IMR-90 (cell line): ENCODE measurements at regions not wholly inside any gene's neighbourhood (a gene's known extent, or its start where the extent isn't known, plus 50 kb on each side); places are given as distances from the start of the nearest gene placed in this dataset.

Source experiments
- ATAC-seq: fragments of 200-7000 bp; cut with Tn5 transposase; 2 replicates; pipeline ENCODE4 v1.9.1; 2020; ENCODE audit warnings: low read depth, mild to moderate bottlenecking, moderate library complexity
- BruUV-seq: library from RNA; stranded (reverse); fragments of 400-500 nt; replicated peaks from 2 replicates; lab custom pipeline; 2021; lab: Mats Ljungman, UMichigan
- CTCF ChIA-PET: fragments of 300-600 bp; formaldehyde crosslinking; extraction: SDS; loops from one replicate; lab custom pipeline; 2021; ENCODE audit warnings: antibody characterized with exemption; lab: Yijun Ruan, JAX
- POLR2A ChIA-PET: fragments of 300-600 bp; sonication (Branson Sonifier 250); formaldehyde crosslinking; loops from one replicate; lab custom pipeline; 2022; ENCODE audit warnings: antibody characterized with exemption; ENCODE audit not compliant: unreplicated experiment; lab: Charles Lee
- DNase-seq: peaks from one replicate; pipeline ENCODE4 v3.0.0; 2013
- H2AFZ ChIP-seq: replicated peaks from 2 replicates; pipeline ENCODE3; 2013; ENCODE audit warnings: low read length, mild to moderate bottlenecking; ENCODE audit not compliant: poor library complexity
- H2AK5ac ChIP-seq: 2 replicates; pipeline ENCODE4 v1.6.1; 2013; ENCODE audit warnings: low read depth, low read length, inconsistent platforms
- H2AK9ac ChIP-seq: replicated peaks from 2 replicates; pipeline ENCODE3; 2013; ENCODE audit warnings: mild to moderate bottlenecking, low read depth, low read length, moderate library complexity; ENCODE audit not compliant: poor library complexity
- H2BK120ac ChIP-seq: 2 replicates; pipeline ENCODE4 v1.6.1; 2013; ENCODE audit warnings: low read depth, low read length, inconsistent platforms
- H2BK15ac ChIP-seq: 3 replicates; pipeline ENCODE4 v1.6.1; 2013; ENCODE audit warnings: low read depth, low read length, inconsistent platforms
- H2BK20ac ChIP-seq: 2 replicates; pipeline ENCODE4 v1.6.1; 2013; ENCODE audit warnings: low read depth, mild to moderate bottlenecking, inconsistent platforms, low read length, moderate library complexity
- H2BK5ac ChIP-seq: 2 replicates; pipeline ENCODE4 v1.6.1; 2013; ENCODE audit warnings: mild to moderate bottlenecking, low read depth, low read length, inconsistent platforms; ENCODE audit not compliant: poor library complexity, severe bottlenecking
- H3K14ac ChIP-seq: replicated peaks from 2 replicates; pipeline ENCODE4 v1.6.1; 2013; ENCODE audit warnings: low read depth, low read length, inconsistent platforms
- H3K18ac ChIP-seq: 2 replicates; pipeline ENCODE4 v1.6.1; 2013; ENCODE audit warnings: low read depth, low read length, control low read depth
- H3K23ac ChIP-seq: 2 replicates; pipeline ENCODE4 v1.6.1; 2013; ENCODE audit warnings: low read depth, low read length, inconsistent platforms
- H3K27ac ChIP-seq: 2 replicates; pipeline ENCODE4 v1.5.1; 2013; ENCODE audit warnings: mild to moderate bottlenecking, control low read depth, low read length; ENCODE audit not compliant: insufficient read depth
- H3K27me3 ChIP-seq: 2 replicates; pipeline ENCODE4 v1.6.1; 2013; ENCODE audit warnings: low read length; ENCODE audit not compliant: control insufficient read depth, insufficient read depth
- H3K36me3 ChIP-seq: 2 replicates; pipeline ENCODE4 v1.6.1; 2013; ENCODE audit warnings: low read length, mixed read lengths; ENCODE audit not compliant: control insufficient read depth, insufficient read depth
- H3K4ac ChIP-seq: 2 replicates; pipeline ENCODE4 v1.6.1; 2013; ENCODE audit warnings: low read depth, low read length, inconsistent platforms
- H3K4me1 ChIP-seq: 2 replicates; pipeline ENCODE4 v1.6.1; 2013; ENCODE audit warnings: low read length, mixed read lengths; ENCODE audit not compliant: control insufficient read depth, insufficient read depth
- H3K4me2 ChIP-seq: 2 replicates; pipeline ENCODE4 v1.6.1; 2013; ENCODE audit warnings: low read depth, mild to moderate bottlenecking, control low read depth, low read length, moderate library complexity
- H3K4me3 ChIP-seq: 2 replicates; pipeline ENCODE4 v1.5.1; 2013; ENCODE audit warnings: low read depth, mild to moderate bottlenecking, control low read depth, low read length, moderate library complexity; ENCODE audit not compliant: insufficient read depth
- H3K56ac ChIP-seq: 2 replicates; pipeline ENCODE4 v1.6.1; 2013; ENCODE audit warnings: low read length, inconsistent platforms; ENCODE audit not compliant: insufficient read depth; ENCODE audit errors: extremely low read depth
- H3K79me1 ChIP-seq, 2 experiments: 2 replicates each; pipeline ENCODE4 v1.6.1; 2013; ENCODE audit warnings: low read length in 2 of 2, inconsistent platforms in 1 of 2, low read depth in 1 of 2
- H3K9ac ChIP-seq: 2 replicates; pipeline ENCODE4 v1.6.1; 2013; ENCODE audit warnings: low read depth, low read length, control low read depth
- H3K9me1 ChIP-seq: 2 replicates; pipeline ENCODE4 v1.6.1; 2013; ENCODE audit warnings: low read length, inconsistent platforms; ENCODE audit not compliant: insufficient read depth
- H3K9me3 ChIP-seq: 2 replicates; pipeline ENCODE4 v1.6.1; 2013; ENCODE audit warnings: low read length; ENCODE audit not compliant: control insufficient read depth, insufficient read depth
- H4K20me1 ChIP-seq: 2 replicates; pipeline ENCODE4 v1.6.1; 2013; ENCODE audit warnings: low read length, inconsistent platforms; ENCODE audit not compliant: insufficient read depth
- H4K5ac ChIP-seq: 2 replicates; pipeline ENCODE4 v1.6.1; 2013; ENCODE audit warnings: mild to moderate bottlenecking, low read depth, low read length, control low read depth
- H4K8ac ChIP-seq, 2 experiments: 2 replicates each; pipeline ENCODE4 v1.6.1; 2013; ENCODE audit warnings: low read depth in 2 of 2, low read length in 2 of 2, control low read depth in 1 of 2, inconsistent platforms in 1 of 2
- H4K91ac ChIP-seq: 2 replicates; pipeline ENCODE4 v1.6.1; 2013; ENCODE audit warnings: low read depth, low read length, inconsistent platforms; ENCODE audit not compliant: insufficient read depth
- BHLHE40 ChIP-seq: fragments of 150-350 bp; IDR thresholded peaks from 2 replicates; pipeline ENCODE4 v1.6.1; 2016; ENCODE audit warnings: mild to moderate bottlenecking, low read depth, low read length
- CEBPB ChIP-seq: IDR thresholded peaks from 2 replicates; pipeline ENCODE4 v1.6.1; 2012; ENCODE audit warnings: low read depth, low read length, improper control_type of control experiment
- CHD1 ChIP-seq: IDR thresholded peaks from 2 replicates; pipeline ENCODE4 v1.6.1; 2012; ENCODE audit warnings: low read depth, low read length, improper control_type of control experiment
- CTCF ChIP-seq: conservative IDR thresholded peaks from 2 replicates; pipeline ENCODE4 v1.5.1; 2012; ENCODE audit warnings: mild to moderate bottlenecking, low read depth, low read length, improper control_type of control experiment
- ELK1 ChIP-seq: fragments of 150-350 bp; IDR thresholded peaks from 2 replicates; pipeline ENCODE4 v1.6.1; 2016; ENCODE audit warnings: low read depth, mild to moderate bottlenecking, low read length, moderate library complexity, borderline replicate concordance
- FOS ChIP-seq: fragments of 150-350 bp; IDR thresholded peaks from 2 replicates; pipeline ENCODE4 v1.6.1; 2016; ENCODE audit warnings: low read depth, low read length
- MAFK ChIP-seq: IDR thresholded peaks from 2 replicates; pipeline ENCODE4 v1.6.1; 2012; ENCODE audit warnings: low read depth, low read length, improper control_type of control experiment
- MAZ ChIP-seq: IDR thresholded peaks from 2 replicates; pipeline ENCODE4 v1.6.1; 2012; ENCODE audit warnings: low read depth, mild to moderate bottlenecking, low read length, improper control_type of control experiment, moderate library complexity, borderline replicate concordance
- MXI1 ChIP-seq: IDR thresholded peaks from 2 replicates; pipeline ENCODE4 v1.6.1; 2012; ENCODE audit warnings: low read depth, mild to moderate bottlenecking, low read length, moderate library complexity, borderline replicate concordance
- NFE2L2 ChIP-seq: fragments of 150-350 bp; IDR thresholded peaks from 2 replicates; pipeline ENCODE4 v1.6.1; 2016; ENCODE audit warnings: low read depth, mild to moderate bottlenecking, low read length
- POLR2A ChIP-seq: IDR thresholded peaks from 2 replicates; pipeline ENCODE4 v1.6.1; 2012; ENCODE audit warnings: mild to moderate bottlenecking, low read depth, low read length
- RAD21 ChIP-seq: IDR thresholded peaks from 2 replicates; pipeline ENCODE4 v1.6.1; 2012; ENCODE audit warnings: low read length, improper control_type of control experiment
- RCOR1 ChIP-seq: IDR thresholded peaks from 2 replicates; pipeline ENCODE4 v1.6.1; 2012; ENCODE audit warnings: mild to moderate bottlenecking, low read length, improper control_type of control experiment; ENCODE audit not compliant: insufficient replicate concordance
- RFX5 ChIP-seq: IDR thresholded peaks from 2 replicates; pipeline ENCODE4 v1.8.0; 2012; ENCODE audit warnings: low read depth, mild to moderate bottlenecking, low read length, moderate library complexity
- SMC3 ChIP-seq: fragments of 150-350 bp; IDR thresholded peaks from 2 replicates; pipeline ENCODE4 v1.6.1; 2016; ENCODE audit warnings: low read depth, mild to moderate bottlenecking, antibody characterized with exemption, low read length, moderate library complexity
- USF2 ChIP-seq: fragments of 150-350 bp; IDR thresholded peaks from 2 replicates; pipeline ENCODE4 v1.6.1; 2017; ENCODE audit warnings: mild to moderate bottlenecking, antibody characterized with exemption, low read length, low read depth
- WGBS, 2 experiments: methylation state at CpG; one replicate each; pipeline versions ENCODE4 v1.1.5 to v1.1.7; 2013; ENCODE audit warnings: missing lambda C conversion rate in 2 of 2; ENCODE audit not compliant: insufficient read length in 1 of 2; ENCODE audit errors: extremely low coverage in 2 of 2; 5-methylcytosine and 5-hydroxymethylcytosine counted together
- dilution Hi-C: fragments of 300-500 bp; cut with HindIII; formaldehyde crosslinking; loops from one replicate; pipeline ENCODE4 v1.14.3; 2018; ENCODE audit warnings: low sequenced_read_pairs; ENCODE audit not compliant: unreplicated experiment
- in situ Hi-C: fragments of 300-500 bp; cut with MboI; formaldehyde crosslinking; loops from 3 replicates; pipeline ENCODE4 v1.14.3; 2019; ENCODE audit warnings: low sequenced_read_pairs, inconsistent platforms, mixed read lengths
- intact Hi-C: fragments of 100-400 bp; cut with micrococcal nuclease; formaldehyde crosslinking; loops from 2 replicates; pipeline ENCODE4 v1.10.0; 2022

- H2AFZ ChIP-seq: no peak overlapping the region
- no TSS peak for BruUV-seq
- H2AK5ac ChIP-seq: no peak overlapping the region
- ATAC-seq: no peak
- H4K20me1 ChIP-seq: no peaks in the 10 kb centered on the region
- H2AK9ac ChIP-seq: no peak overlapping the region
- no peaks in the 10 kb centered on the region for H3K9me3 ChIP-seq
- H3K27me3 ChIP-seq: no peaks in the 10 kb centered on the region
- H3K9me1 ChIP-seq: no peaks in the 10 kb centered on the region
- H3K23ac ChIP-seq: no peak overlapping the region
- no peak overlapping the region for H4K5ac ChIP-seq
- no peak overlapping the region for H2BK15ac ChIP-seq
- no peak overlapping the region for H3K56ac ChIP-seq
- ChIA-PET CTCF (no interaction called here), POLR2A (no interaction called here)
- no peak overlapping the region for H3K27ac ChIP-seq
- H2BK120ac ChIP-seq: no peak overlapping the region
- no peak for DNase-seq
- no peak overlapping the region for H2BK5ac ChIP-seq
- no peaks in the 10 kb centered on the region for H3K36me3 ChIP-seq
- dilution Hi-C loops: no loop called here
- no peak overlapping the region for H2BK20ac ChIP-seq
- no peak overlapping the region for H4K8ac ChIP-seq
- WGBS, 2 experiments: no CpG with 5 or more reads among the region's 1 CpG
- intact Hi-C loops: no loop called here
- no peak overlapping the region for H3K14ac ChIP-seq
- H3K9ac ChIP-seq: no peak overlapping the region
- no peaks in the 10 kb centered on the region for H3K4me1 ChIP-seq
- H3K4ac ChIP-seq: no peak overlapping the region
- no peak overlapping the region for H3K4me2 ChIP-seq
- in situ Hi-C loops: no loop called here
- no peaks in the 10 kb centered on the region for H3K79me1 ChIP-seq
- H3K18ac ChIP-seq: no peak overlapping the region
- H3K4me3 ChIP-seq: no peak overlapping the region
- TF ChIP-seq SMC3: no peak
- TF ChIP-seq POLR2A: no peak
- no peak for TF ChIP-seq CEBPB
- no peak for TF ChIP-seq CHD1
- no peak for TF ChIP-seq RAD21
- no peak for TF ChIP-seq RCOR1
- TF ChIP-seq BHLHE40: no peak
- no peak for TF ChIP-seq MAFK
- TF ChIP-seq NFE2L2: no peak
- no peak for TF ChIP-seq USF2
- no peak for TF ChIP-seq FOS
- TF ChIP-seq CTCF: no peak
- no peak for TF ChIP-seq ELK1
- TF ChIP-seq RFX5: no peak
- no peak for TF ChIP-seq MXI1
- TF ChIP-seq MAZ: no peak
- no peak overlapping the region for H4K91ac ChIP-seq
These were observed 259.3 kb downstream of the RRAGC start for GRCh38 chr1:38600286-38600685.
